GM12864 (cell line): ENCODE measurements at regions not wholly inside any gene's neighbourhood (a gene's known extent, or its start where the extent isn't known, plus 50 kb on each side); places are given as distances from the start of the nearest gene placed in this dataset.

Experiments
- DNase-seq: peaks from one replicate; pipeline ENCODE4 v3.0.0-alpha.2; 2011; ENCODE audit warnings: low read depth
- H3K4me3 ChIP-seq: 2 replicates; pipeline ENCODE4 v1.5.1; 2011; ENCODE audit warnings: mild to moderate bottlenecking, low read depth, low read length, control low read depth
- CTCF ChIP-seq: IDR thresholded peaks from 2 replicates; pipeline ENCODE4 v1.5.1; 2011; ENCODE audit warnings: low read depth, mild to moderate bottlenecking, moderate library complexity, low read length, control low read depth, inconsistent platforms; ENCODE audit errors: missing control alignments

- TF ChIP-seq CTCF = no peak
- DNase-seq = no peak
- no peak overlapping the region for H3K4me3 ChIP-seq
Measured at GRCh38 chr14:65153101-65153500, 50.8 kb upstream of the MAX start.

- TF ChIP-seq CTCF = no peak
- DNase-seq = no peak
- no peak overlapping the region for H3K4me3 ChIP-seq
Measured at GRCh38 chr14:65156568-65157366, 54.5 kb upstream of the MAX start.

- no peak overlapping the region for H3K4me3 ChIP-seq
- no peak for DNase-seq
- no peak for TF ChIP-seq CTCF
Measured at GRCh38 chr14:65159281-65160062, 57.2 kb upstream of the MAX start.

GRCh38 chr14:65160091-65160490 lies 57.8 kb upstream of the MAX start:
- no peak for DNase-seq
- H3K4me3 ChIP-seq = no peak overlapping the region
- TF ChIP-seq CTCF = no peak

GRCh38 chr14:65162031-65162430 lies 59.7 kb upstream of the MAX start:
- no peak for DNase-seq
- no peak overlapping the region for H3K4me3 ChIP-seq
- no peak for TF ChIP-seq CTCF

GRCh38 chr14:65164068-65164824 lies 61.9 kb upstream of the MAX start:
- peak; percentile 65 for TF ChIP-seq CTCF
- no peak overlapping the region for H3K4me3 ChIP-seq
- no peak for DNase-seq
